Skin epidermis (tissue), 12 donors: ENCODE measurements at regions not wholly inside any gene's neighbourhood (a gene's known extent, or its start where the extent isn't known, plus 50 kb on each side); places are given as distances from the start of the nearest gene placed in this dataset.
"Not testable (repeated sequence)": the region's sequence is repeated elsewhere in the genome, so short reads cannot be mapped to it uniquely, and the experiment has no call there.

ENCODE experiments used
- H3K27ac ChIP-seq, 21 experiments: fragments of 200-600 bp; sonication (generic) in 11 of 21; one replicate each; pipeline ENCODE4 v1.5.0; 2020; ENCODE audit warnings: mild to moderate bottlenecking in 3 of 21, inconsistent platforms in 2 of 21, moderate library complexity in 2 of 21
- H3K4me3 ChIP-seq, 7 experiments: fragments of 200-600 bp; sonication (generic) in 2 of 7; one replicate each; pipeline ENCODE4 v1.5.0; 2020; ENCODE audit warnings: inconsistent platforms in 2 of 7, mild to moderate bottlenecking in 2 of 7, moderate library complexity in 1 of 7

GRCh38 chr6:25193460-25194171, 85.6 kb upstream of the CARMIL1 start:
- H3K4me3 ChIP-seq: no peak overlapping the region
- H3K27ac ChIP-seq: peak overlapping the region in 18 of 21 experiments; percentile 34 to 90 (median 77)

- Histone ChIP-seq H3K4me3 (no peak overlapping the region), H3K27ac (peak overlapping the region in 17 of 21 experiments; percentile 40 to 90 (median 69))
These were observed 84.9 kb upstream of the CARMIL1 start for GRCh38 chr6:25194172-25194678.

GRCh38 chr6:25196464-25196863, 82.7 kb upstream of the CARMIL1 start:
- peak overlapping the region in 2 of 21 experiments; percentile 26 to 32 for H3K27ac ChIP-seq

GRCh38 chr6:25197111-25197510, 82.1 kb upstream of the CARMIL1 start:
- H3K27ac ChIP-seq: peak overlapping the region in 1 of 21 experiments; percentile 32
- H3K4me3 ChIP-seq: no peak overlapping the region

More at GRCh38 chr6:25196464-25196863, 82.7 kb upstream of the CARMIL1 start:
- no peak overlapping the region for H3K4me3 ChIP-seq

- Histone ChIP-seq H3K27ac (no peak overlapping the region), H3K4me3 (no peak overlapping the region)
These were observed 79.6 kb upstream of the CARMIL1 start for GRCh38 chr6:25199544-25199943.

- Histone ChIP-seq H3K27ac (no peak overlapping the region), H3K4me3 (no peak overlapping the region)
These were observed 76.7 kb upstream of the CARMIL1 start for GRCh38 chr6:25202504-25202903.

- H3K27ac ChIP-seq: no peak overlapping the region
- no peak overlapping the region for H3K4me3 ChIP-seq
These were observed 73.5 kb upstream of the CARMIL1 start for GRCh38 chr6:25205629-25206028.

- H3K27ac ChIP-seq: not testable (repeated sequence)
These were observed 71.6 kb upstream of the CARMIL1 start for GRCh38 chr6:25207453-25208155.

GRCh38 chr6:25215881-25216280, 63.3 kb upstream of the CARMIL1 start:
- H3K4me3 ChIP-seq: no peak overlapping the region
- peak overlapping the region in 1 of 21 experiments; percentile 16 for H3K27ac ChIP-seq

More at GRCh38 chr6:25207453-25208155, 71.6 kb upstream of the CARMIL1 start:
- H3K4me3 ChIP-seq: not testable (repeated sequence)

GRCh38 chr6:25217302-25217701, 61.9 kb upstream of the CARMIL1 start:
- Histone ChIP-seq H3K27ac (peak overlapping the region in 8 of 21 experiments; percentile 6 to 85 (median 41)), H3K4me3 (no peak overlapping the region)

- Histone ChIP-seq H3K27ac (peak overlapping the region in 16 of 21 experiments; percentile 4 to 85 (median 52)), H3K4me3 (peak overlapping the region in 3 of 7 experiments; percentile 2 to 9 (median 7))
These were observed 61.3 kb upstream of the CARMIL1 start for GRCh38 chr6:25217829-25218228.

- Histone ChIP-seq H3K4me3 (peak overlapping the region in 3 of 7 experiments; percentile 2 to 9 (median 7)), H3K27ac (peak overlapping the region in 16 of 21 experiments; percentile 4 to 85 (median 52))
These were observed 60.8 kb upstream of the CARMIL1 start for GRCh38 chr6:25218346-25218745.

GRCh38 chr6:25219216-25219916, 59.8 kb upstream of the CARMIL1 start:
- Histone ChIP-seq H3K4me3 (no peak overlapping the region), H3K27ac (peak overlapping the region in 10 of 21 experiments; percentile 26 to 85 (median 48))

GRCh38 chr6:25219917-25220278, 59.3 kb upstream of the CARMIL1 start:
- peak overlapping the region in 4 of 21 experiments; percentile 46 to 60 (median 50) for H3K27ac ChIP-seq

GRCh38 chr6:25220857-25221256, 58.3 kb upstream of the CARMIL1 start:
- peak overlapping the region in 2 of 21 experiments; percentile 46 to 60 for H3K27ac ChIP-seq

More at GRCh38 chr6:25219917-25220278, 59.3 kb upstream of the CARMIL1 start:
- H3K4me3 ChIP-seq: no peak overlapping the region

GRCh38 chr6:25222006-25222678, 57.0 kb upstream of the CARMIL1 start:
- Histone ChIP-seq H3K27ac (peak overlapping the region in 1 of 21 experiments; percentile 11), H3K4me3 (no peak overlapping the region)

More at GRCh38 chr6:25220857-25221256, 58.3 kb upstream of the CARMIL1 start:
- H3K4me3 ChIP-seq: no peak overlapping the region

- Histone ChIP-seq H3K27ac (peak overlapping the region in 1 of 21 experiments; percentile 11), H3K4me3 (peak overlapping the region in 1 of 7 experiments; percentile 12)
These were observed 55.6 kb upstream of the CARMIL1 start for GRCh38 chr6:25223490-25223991.

- H3K27ac ChIP-seq: no peak overlapping the region
- H3K4me3 ChIP-seq: no peak overlapping the region
These were observed 54.9 kb upstream of the CARMIL1 start for GRCh38 chr6:25224242-25224641.

- no peak overlapping the region for H3K27ac ChIP-seq
These were observed 51.3 kb upstream of the CARMIL1 start for GRCh38 chr6:25227854-25228253.

More at GRCh38 chr6:25227854-25228253, 51.3 kb upstream of the CARMIL1 start:
- H3K4me3 ChIP-seq: no peak overlapping the region
